ENCODE measurements at regions not wholly inside any gene's neighbourhood (a gene's known extent, or its start where the extent isn't known, plus 50 kb on each side); places are given as distances from the start of the nearest gene placed in this dataset.

GRCh38 chr5:125633523-125633922, 789.7 kb upstream of the GRAMD2B start:
- no peak for TF ChIP-seq CTCF (IDR thresholded peaks at IDR 0.05)
- TF ChIP-seq POLR2AphosphoS5 (IDR thresholded peaks at IDR 0.05), result no peak
- no peak for TF ChIP-seq POLR2A (IDR thresholded peaks at IDR 0.05)

Measured in suprapubic skin (tissue), 4 donors.